Neural cell (in vitro differentiated cells): ENCODE measurements at regions not wholly inside any gene's neighbourhood (a gene's known extent, or its start where the extent isn't known, plus 50 kb on each side); places are given as distances from the start of the nearest gene placed in this dataset.

Source experiments
- H2AFZ ChIP-seq: fragments of 200-600, 300-800 bp; sonication (generic), shearing (Covaris generic); 2 replicates; pipeline ENCODE4 v1.6.0; 2014; ENCODE audit warnings: low read depth, mild to moderate bottlenecking, antibody characterized with exemption, low read length, moderate library complexity
- H3F3A ChIP-seq: fragments of 200-600 bp; shearing (Covaris generic); 2 replicates; pipeline ENCODE4 v1.6.1; 2016; ENCODE audit warnings: mild to moderate bottlenecking, moderate library complexity, mixed read lengths, antibody characterized with exemption, low read length; ENCODE audit not compliant: insufficient read depth, poor library complexity, severe bottlenecking
- H3K27ac ChIP-seq: fragments of 200-600, 300-800 bp; sonication (generic), shearing (Covaris generic); 2 replicates; pipeline ENCODE4 v1.5.1; 2014; ENCODE audit warnings: mild to moderate bottlenecking, low read length, moderate library complexity
- H3K27me3 ChIP-seq: fragments of 300-800, 200-600 bp; sonication (generic), shearing (Covaris generic); 2 replicates; pipeline ENCODE4 v1.6.0; 2014; ENCODE audit warnings: mild to moderate bottlenecking, low read depth, low read length, moderate library complexity; ENCODE audit not compliant: insufficient read depth
- H3K36me3 ChIP-seq: fragments of 300-800, 200-600 bp; sonication (generic), shearing (Covaris generic); 2 replicates; pipeline ENCODE4 v1.5.1; 2014; ENCODE audit warnings: mild to moderate bottlenecking, antibody characterized with exemption, low read length, moderate library complexity; ENCODE audit not compliant: insufficient read depth
- H3K4me2 ChIP-seq: fragments of 300-800, 200-600 bp; sonication (generic), shearing (Covaris generic); 2 replicates; pipeline ENCODE4 v1.6.0; 2014; ENCODE audit warnings: mild to moderate bottlenecking, low read length
- H3K4me3 ChIP-seq: fragments of 300-800, 200-600 bp; sonication (generic), shearing (Covaris generic); 2 replicates; pipeline ENCODE4 v1.5.1; 2014; ENCODE audit warnings: mild to moderate bottlenecking, low read length, moderate library complexity
- H3K79me2 ChIP-seq: fragments of 200-600 bp; shearing (Covaris generic); replicated peaks from 2 replicates; pipeline ENCODE4 v1.6.0; 2014; ENCODE audit warnings: mild to moderate bottlenecking, low read length, moderate library complexity; ENCODE audit not compliant: insufficient read depth
- H3K9ac ChIP-seq: fragments of 300-800, 200-600 bp; sonication (generic), shearing (Covaris generic); 2 replicates; pipeline ENCODE4 v1.6.1; 2016; ENCODE audit warnings: mild to moderate bottlenecking, low read length, mixed read lengths
- H3K9me2 ChIP-seq: fragments of 200-600 bp; shearing (Covaris generic); 2 replicates; pipeline ENCODE4 v1.6.1; 2016; ENCODE audit warnings: mild to moderate bottlenecking, low read length, mixed read lengths; ENCODE audit not compliant: insufficient read depth
- H3K9me3 ChIP-seq: fragments of 200-600, 300-800 bp; sonication (generic), shearing (Covaris generic); 2 replicates; pipeline ENCODE4 v1.6.1; 2016; ENCODE audit warnings: mild to moderate bottlenecking, mixed run types, low read length, moderate library complexity, mixed read lengths
- H4K20me1 ChIP-seq: fragments of 200-600 bp; shearing (Covaris generic); 2 replicates; pipeline ENCODE4 v1.6.1; 2016; ENCODE audit warnings: mild to moderate bottlenecking, mixed run types; ENCODE audit not compliant: insufficient read depth
- EP300 ChIP-seq: fragments of 450-650 bp; conservative IDR thresholded peaks from 2 replicates; pipeline ENCODE4 v1.6.1; 2014; ENCODE audit warnings: antibody characterized with exemption, mild to moderate bottlenecking, moderate library complexity; ENCODE audit not compliant: poor library complexity, severe bottlenecking
- EZH2 ChIP-seq: fragments of 200-600, 300-800 bp; shearing (Covaris generic), sonication (generic); IDR thresholded peaks from 2 replicates; pipeline ENCODE4 v1.6.1; 2014; ENCODE audit warnings: antibody characterized with exemption, low read length, borderline replicate concordance, mild to moderate bottlenecking; ENCODE audit not compliant: insufficient read depth, poor library complexity, severe bottlenecking
- MXI1 ChIP-seq: fragments of 450-650 bp; conservative IDR thresholded peaks from 2 replicates; pipeline ENCODE4 v1.6.1; 2014; ENCODE audit warnings: antibody characterized with exemption, mild to moderate bottlenecking; ENCODE audit not compliant: poor library complexity, severe bottlenecking
- POLR2AphosphoS5 ChIP-seq: IDR thresholded peaks from 2 replicates; pipeline ENCODE4 v1.6.1; 2012
- RAD21 ChIP-seq: fragments of 450-650 bp; conservative IDR thresholded peaks from 2 replicates; pipeline ENCODE4 v1.6.1; 2014; ENCODE audit warnings: antibody characterized with exemption, mild to moderate bottlenecking, moderate library complexity
- SMC3 ChIP-seq: fragments of 450-650 bp; conservative IDR thresholded peaks from 2 replicates; pipeline ENCODE4 v1.6.1; 2014; ENCODE audit warnings: antibody characterized with exemption, mild to moderate bottlenecking, moderate library complexity; ENCODE audit not compliant: poor library complexity
- TAF1 ChIP-seq: IDR thresholded peaks from 2 replicates; pipeline ENCODE4 v1.6.1; 2012; ENCODE audit warnings: low read depth
- TF ChIP-seq, protein P1 (sequence below): IDR thresholded peaks from 2 replicates; pipeline ENCODE4 v1.6.1; 2012; ENCODE audit warnings: borderline replicate concordance
- TF ChIP-seq, protein P2 (sequence below): fragments of 450-650 bp; IDR thresholded peaks from 2 replicates; pipeline ENCODE4 v1.5.1; 2014; ENCODE audit warnings: antibody characterized with exemption, mild to moderate bottlenecking, moderate library complexity; ENCODE audit not compliant: poor library complexity, severe bottlenecking

DNA sequence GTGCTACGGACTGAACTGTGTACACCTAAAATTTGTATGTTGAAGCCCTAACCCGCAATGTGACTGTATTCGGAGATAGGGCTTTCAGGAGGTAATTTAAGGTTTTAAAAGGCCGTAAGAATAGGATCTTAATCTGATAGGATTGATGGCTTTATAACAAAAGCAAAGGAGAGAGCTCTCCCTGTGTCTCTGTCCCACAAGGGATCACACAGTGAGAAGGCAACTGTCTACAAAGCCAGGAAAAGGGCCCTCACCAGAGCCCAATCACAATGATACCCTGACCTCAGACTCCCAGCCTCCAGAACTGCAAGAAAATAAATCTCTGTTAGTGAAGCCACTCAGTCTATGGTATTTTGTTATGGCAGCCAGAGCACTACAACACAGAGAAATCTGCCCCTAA is 208.7 kb upstream of the ZC3H12C start:
- H3K9me3 ChIP-seq, result no peaks in the 10 kb centered on the region
- no peak overlapping the region for H2AFZ ChIP-seq
- no peaks in the 10 kb centered on the region for H3K36me3 ChIP-seq
- H3K27me3 ChIP-seq, result no peaks in the 10 kb centered on the region
- H3K9me2 ChIP-seq, result no peaks in the 10 kb centered on the region
- TF ChIP-seq RAD21, result no peak
- no peak for TF ChIP-seq SMC3
- TF ChIP-seq POLR2AphosphoS5, result no peak
- TF ChIP-seq, protein P1, sequence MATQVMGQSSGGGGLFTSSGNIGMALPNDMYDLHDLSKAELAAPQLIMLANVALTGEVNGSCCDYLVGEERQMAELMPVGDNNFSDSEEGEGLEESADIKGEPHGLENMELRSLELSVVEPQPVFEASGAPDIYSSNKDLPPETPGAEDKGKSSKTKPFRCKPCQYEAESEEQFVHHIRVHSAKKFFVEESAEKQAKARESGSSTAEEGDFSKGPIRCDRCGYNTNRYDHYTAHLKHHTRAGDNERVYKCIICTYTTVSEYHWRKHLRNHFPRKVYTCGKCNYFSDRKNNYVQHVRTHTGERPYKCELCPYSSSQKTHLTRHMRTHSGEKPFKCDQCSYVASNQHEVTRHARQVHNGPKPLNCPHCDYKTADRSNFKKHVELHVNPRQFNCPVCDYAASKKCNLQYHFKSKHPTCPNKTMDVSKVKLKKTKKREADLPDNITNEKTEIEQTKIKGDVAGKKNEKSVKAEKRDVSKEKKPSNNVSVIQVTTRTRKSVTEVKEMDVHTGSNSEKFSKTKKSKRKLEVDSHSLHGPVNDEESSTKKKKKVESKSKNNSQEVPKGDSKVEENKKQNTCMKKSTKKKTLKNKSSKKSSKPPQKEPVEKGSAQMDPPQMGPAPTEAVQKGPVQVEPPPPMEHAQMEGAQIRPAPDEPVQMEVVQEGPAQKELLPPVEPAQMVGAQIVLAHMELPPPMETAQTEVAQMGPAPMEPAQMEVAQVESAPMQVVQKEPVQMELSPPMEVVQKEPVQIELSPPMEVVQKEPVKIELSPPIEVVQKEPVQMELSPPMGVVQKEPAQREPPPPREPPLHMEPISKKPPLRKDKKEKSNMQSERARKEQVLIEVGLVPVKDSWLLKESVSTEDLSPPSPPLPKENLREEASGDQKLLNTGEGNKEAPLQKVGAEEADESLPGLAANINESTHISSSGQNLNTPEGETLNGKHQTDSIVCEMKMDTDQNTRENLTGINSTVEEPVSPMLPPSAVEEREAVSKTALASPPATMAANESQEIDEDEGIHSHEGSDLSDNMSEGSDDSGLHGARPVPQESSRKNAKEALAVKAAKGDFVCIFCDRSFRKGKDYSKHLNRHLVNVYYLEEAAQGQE, result no peak
- TF ChIP-seq EZH2, result no peak
- TF ChIP-seq, protein P2, sequence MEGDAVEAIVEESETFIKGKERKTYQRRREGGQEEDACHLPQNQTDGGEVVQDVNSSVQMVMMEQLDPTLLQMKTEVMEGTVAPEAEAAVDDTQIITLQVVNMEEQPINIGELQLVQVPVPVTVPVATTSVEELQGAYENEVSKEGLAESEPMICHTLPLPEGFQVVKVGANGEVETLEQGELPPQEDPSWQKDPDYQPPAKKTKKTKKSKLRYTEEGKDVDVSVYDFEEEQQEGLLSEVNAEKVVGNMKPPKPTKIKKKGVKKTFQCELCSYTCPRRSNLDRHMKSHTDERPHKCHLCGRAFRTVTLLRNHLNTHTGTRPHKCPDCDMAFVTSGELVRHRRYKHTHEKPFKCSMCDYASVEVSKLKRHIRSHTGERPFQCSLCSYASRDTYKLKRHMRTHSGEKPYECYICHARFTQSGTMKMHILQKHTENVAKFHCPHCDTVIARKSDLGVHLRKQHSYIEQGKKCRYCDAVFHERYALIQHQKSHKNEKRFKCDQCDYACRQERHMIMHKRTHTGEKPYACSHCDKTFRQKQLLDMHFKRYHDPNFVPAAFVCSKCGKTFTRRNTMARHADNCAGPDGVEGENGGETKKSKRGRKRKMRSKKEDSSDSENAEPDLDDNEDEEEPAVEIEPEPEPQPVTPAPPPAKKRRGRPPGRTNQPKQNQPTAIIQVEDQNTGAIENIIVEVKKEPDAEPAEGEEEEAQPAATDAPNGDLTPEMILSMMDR, result no peak
- no peak for TF ChIP-seq EP300
- H4K20me1 ChIP-seq, result no peaks in the 10 kb centered on the region
- no peak overlapping the region for H3K4me2 ChIP-seq
- no peaks in the 10 kb centered on the region for H3F3A ChIP-seq
- H3K27ac ChIP-seq, result no peak overlapping the region
- H3K4me3 ChIP-seq, result no peak overlapping the region
- no peaks in the 10 kb centered on the region for H3K79me2 ChIP-seq
- no peak overlapping the region for H3K9ac ChIP-seq

DNA sequence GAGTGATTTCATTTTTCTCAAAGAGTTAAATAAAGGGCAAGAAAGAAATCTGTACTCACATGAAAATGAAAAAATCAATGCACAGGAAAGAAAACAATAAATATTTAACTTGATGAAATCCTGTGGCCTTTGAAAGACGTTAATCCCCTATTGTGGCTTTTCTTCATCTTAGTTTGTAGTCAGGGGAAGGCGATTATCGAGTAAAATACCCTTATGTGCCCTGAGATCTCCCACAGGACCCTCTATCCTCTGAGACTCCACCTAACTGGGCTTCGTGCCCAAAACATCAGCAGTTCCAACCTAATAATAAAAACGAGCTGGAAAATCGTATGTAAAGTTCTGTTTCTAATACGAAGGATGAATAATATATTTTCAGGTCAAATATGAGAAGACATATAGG is 208.2 kb upstream of the ZC3H12C start:
- Histone ChIP-seq H3K79me2 (no peaks in the 10 kb centered on the region), H2AFZ (no peak overlapping the region), H3K27me3 (no peaks in the 10 kb centered on the region), H3K9me2 (no peaks in the 10 kb centered on the region), H3K9me3 (no peaks in the 10 kb centered on the region), H3K4me2 (no peak overlapping the region), H3F3A (no peaks in the 10 kb centered on the region), H4K20me1 (no peaks in the 10 kb centered on the region), H3K36me3 (no peaks in the 10 kb centered on the region), H3K27ac (no peak overlapping the region), H3K4me3 (no peak overlapping the region), H3K9ac (no peak overlapping the region)
- TF ChIP-seq, protein P2, result no peak
- TF ChIP-seq TAF1 (no peak), EZH2 (no peak), POLR2AphosphoS5 (no peak), SMC3 (no peak), RAD21 (no peak), EP300 (no peak), MXI1 (no peak)
- TF ChIP-seq, protein P1, result no peak
